HG02678 (cell line): ENCODE measurements at regions not wholly inside any gene's neighbourhood (a gene's known extent, or its start where the extent isn't known, plus 50 kb on each side); places are given as distances from the start of the nearest gene placed in this dataset.

ENCODE experiments used
- ATAC-seq: cut with Tn5 transposase; IDR thresholded peaks from one replicate; pipeline ENCODE4 v1.9.1; 2021; ENCODE audit warnings: mild to moderate bottlenecking, moderate library complexity; ENCODE audit not compliant: unreplicated experiment

DNA sequence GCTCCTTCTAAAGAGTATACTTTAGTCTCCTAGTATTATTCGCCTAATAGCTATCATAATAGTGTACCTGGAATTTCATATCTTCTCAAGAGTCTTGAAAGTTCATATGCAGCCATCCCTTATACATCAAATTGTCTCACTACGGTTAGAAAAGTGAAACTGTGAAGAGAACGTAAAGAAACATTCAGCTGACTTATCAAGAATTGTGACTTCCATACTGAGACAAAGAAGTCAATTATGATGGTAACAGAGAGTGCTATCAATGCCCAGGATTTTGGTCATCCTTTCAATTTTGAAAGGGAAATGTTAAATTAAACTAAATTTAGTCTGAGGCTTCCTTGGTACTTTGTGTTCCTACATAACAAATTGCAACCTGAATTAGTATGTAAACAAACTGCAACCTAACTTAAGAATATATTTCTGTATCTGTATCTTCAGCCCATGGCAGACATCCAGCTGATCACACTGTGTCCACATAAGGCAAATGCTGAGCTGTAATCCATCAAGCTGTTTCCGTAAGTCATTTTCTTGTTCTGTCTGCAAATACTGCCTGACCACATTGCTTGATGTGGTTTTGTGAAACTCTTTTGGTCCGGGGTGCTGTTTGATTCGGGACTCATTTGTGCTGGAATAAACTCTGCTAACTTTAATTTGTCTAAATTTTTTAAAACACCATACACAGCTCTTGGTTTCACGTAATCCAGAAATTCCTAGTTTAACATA lies 469.6 kb downstream of the SI start:
- no peak for ATAC-seq

DNA sequence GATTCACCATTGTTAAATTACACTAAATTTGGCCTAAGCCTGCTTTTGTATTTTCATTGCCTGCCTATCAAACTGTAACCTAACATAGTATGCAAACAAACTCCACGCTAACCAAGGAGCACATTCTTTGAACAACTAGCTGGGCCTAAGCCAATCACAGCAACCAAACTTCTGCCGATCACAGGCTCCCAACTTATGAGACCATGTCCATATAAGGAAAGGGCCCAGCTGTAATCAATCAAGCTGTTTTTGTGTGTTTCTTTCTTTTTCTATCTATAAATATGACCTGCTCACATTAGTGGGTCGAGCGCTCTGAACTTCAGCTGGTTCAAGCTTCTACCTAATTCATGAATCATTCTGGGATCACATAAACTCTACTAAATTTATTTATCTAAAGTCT lies 473.6 kb downstream of the SI start:
- ATAC-seq, result no peak

DNA sequence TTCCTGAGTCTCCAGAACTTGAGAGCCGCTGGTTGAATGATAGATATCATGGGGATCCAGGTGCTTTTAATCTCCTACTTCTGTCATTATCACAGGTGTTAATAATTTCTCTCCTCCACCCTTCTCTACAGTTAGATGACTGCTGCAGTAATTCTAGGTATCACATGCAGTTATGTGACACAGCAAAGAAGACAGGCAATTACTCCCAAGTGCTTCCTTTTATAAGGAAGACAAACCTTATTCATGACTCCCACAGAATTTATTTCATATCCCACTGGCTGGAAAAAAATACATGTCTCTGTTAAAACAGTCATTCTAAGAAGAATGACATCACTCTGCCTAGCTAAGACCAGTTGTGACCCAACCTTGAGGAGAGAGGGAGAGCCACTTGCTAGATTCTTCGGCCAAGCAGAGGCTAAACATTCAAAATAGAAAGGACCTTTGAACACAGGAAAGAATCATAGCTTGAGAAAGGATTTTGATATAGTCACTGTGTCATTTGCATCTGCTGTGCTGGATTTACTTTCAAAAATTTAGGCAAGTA lies 500.6 kb downstream of the SI start:
- ATAC-seq, result no peak

DNA sequence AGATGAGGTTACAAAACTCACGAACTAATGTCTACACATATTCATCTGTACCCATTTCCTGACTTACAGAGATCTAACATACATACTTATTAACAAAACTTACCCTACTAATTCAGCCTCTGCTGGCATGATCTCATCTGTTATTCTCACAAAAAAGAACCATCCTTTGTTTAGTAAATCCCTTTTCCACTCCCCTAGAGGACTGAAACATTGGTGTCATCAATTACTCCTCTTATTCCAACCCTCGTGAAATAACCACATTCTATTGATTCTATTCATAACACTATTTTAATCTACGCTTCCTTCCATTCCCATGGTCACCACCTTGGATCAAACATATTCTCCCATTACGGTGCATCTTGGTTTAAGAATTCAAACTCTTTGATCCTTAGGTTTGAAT lies 505.9 kb downstream of the SI start:
- no peak for ATAC-seq

DNA sequence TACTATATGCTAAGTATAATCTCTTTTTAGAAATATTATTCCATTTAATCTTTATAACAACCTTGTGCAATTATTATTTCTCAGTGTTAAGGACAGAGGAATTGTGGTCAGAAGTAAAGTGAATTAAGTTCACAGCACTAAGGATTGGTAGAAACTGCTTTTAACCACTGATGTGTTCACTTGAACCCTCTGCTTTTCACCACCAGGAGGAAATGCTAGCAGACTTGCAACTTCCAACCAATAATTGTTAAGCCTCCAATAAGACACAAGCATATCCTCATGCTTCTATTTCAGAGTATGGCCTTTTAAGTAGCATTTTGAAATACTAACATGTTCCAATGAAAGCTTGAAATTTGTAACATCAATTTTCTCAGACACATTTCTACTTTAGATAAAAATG lies 527.4 kb downstream of the SI start:
- ATAC-seq, result no peak

DNA sequence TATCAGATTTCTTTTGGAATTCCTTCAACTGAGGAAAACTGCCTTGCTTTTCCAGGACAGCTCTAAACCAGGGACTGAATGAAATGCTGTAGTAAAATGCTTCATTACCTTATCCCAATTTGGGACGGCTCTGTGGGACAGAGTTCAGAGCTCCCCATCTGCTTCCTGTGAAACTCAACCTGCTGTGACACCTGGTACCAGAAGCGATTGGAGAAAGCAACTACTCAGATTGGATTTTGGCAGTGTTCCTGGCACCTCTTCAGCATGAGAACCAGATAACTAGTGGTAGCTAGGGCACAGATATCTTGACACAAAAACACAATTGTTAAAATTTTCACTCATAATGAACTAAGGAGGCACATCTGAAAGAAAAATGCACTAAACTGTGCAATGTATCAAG lies 539.1 kb downstream of the SI start:
- ATAC-seq, result no peak

DNA sequence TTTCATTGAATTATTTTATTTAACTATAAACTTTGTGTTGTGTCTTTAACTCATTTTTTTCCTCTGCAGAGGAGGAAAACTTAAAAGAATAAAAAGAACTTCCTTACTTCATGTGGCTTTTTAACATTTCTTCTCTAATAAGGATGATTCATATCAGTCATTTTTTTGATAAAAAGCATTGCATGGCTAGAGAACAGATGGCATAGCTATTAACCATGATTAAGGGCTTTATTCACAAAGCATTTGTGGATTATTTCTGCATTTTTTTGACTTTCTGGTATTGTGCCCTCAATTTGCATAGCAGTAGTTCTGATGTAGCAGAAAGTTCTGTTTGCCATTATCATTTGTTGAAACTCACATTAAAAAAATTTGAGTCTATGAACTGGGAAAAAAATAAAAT lies 540.8 kb downstream of the SI start:
- no peak for ATAC-seq

DNA sequence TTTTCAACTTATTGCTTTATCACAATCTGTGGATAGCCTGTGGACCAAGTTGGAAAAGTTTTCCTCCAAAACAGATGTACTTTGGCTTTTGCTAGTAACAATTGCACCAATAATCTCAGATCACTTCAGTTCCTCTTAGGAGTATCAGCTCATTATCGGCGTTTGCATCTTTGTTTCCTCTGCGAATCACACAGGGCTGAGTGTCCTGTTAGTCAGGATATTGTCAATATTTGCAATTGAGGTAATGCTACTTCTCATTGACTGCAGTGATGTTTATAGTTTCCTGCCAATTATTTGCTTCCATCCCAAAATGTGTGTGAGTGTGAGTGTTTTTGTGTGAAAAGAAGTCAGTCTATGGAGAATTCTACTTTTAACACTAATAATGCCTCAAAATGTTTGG lies 545.0 kb downstream of the SI start:
- no peak for ATAC-seq

DNA sequence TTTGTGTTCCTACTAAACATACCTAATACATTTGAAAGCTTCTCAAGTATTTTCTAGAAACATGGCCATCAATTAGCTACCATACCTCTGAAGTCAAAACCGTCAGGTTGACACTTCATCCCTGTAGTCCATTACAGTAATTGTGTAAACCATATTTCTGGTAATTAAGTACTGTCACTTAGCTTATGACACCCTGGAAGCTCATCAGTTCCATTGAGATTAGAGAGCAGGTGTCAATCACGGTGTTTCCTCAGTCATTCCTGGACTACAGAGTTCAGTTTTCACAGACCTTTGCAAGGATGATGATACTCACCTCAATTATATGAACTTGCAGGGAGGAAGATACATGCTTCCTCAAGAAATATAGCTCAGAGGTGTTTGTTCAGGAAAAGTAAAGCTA lies 552.0 kb downstream of the SI start:
- ATAC-seq, result no peak

DNA sequence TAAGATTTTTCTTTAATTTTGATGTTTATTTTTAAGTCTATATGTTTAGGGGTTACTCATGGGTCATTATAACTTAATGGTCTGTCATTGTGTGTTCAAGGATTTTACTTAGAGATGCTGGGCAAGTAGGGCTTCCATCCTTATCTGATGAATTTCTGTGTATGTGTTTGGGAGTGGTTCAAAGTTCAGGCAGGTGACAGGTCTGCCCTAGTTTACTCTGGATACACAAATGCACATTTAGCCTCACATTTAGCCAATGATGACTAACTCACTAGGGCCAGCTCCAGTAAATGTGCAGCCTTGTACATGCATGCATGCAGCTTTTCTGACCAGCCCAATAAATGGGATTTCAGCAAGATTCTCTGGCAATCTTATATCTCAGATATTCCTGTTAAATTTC lies 554.1 kb downstream of the SI start:
- ATAC-seq, result no peak

DNA sequence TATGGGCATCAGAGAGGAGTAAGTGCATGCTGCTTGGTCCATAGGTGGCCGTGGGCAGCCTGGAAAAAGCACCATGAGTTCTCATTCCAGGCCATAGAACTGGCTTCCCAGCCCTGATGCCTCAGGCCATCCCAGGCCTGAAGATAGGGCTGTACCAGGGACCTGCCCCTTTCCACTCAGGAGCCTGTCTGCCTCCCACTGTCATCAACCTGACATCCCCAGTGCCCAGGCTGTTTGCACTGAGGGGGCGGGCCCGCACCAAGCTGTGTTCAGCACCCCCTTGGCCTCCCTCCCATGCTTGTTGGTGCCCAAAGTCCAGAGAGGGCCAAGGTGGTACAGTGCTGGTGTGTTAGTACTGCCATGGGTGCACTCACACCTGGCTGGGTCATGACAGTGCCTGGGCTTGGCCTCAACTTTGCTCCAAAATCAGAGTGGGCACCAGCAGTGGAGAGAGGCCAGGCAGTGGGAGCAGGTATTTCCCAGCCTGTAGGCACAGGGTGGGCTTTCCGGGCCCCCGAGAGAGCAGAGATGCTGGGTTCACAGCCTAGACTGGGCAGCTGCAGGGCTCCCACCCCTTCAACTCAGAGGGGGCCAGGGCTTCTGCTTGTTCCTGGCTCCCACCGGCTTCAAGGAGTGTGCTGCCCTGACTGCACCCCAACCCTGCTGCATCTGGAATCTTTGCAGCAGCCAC lies 556.1 kb downstream of the SI start:
- no peak for ATAC-seq

DNA sequence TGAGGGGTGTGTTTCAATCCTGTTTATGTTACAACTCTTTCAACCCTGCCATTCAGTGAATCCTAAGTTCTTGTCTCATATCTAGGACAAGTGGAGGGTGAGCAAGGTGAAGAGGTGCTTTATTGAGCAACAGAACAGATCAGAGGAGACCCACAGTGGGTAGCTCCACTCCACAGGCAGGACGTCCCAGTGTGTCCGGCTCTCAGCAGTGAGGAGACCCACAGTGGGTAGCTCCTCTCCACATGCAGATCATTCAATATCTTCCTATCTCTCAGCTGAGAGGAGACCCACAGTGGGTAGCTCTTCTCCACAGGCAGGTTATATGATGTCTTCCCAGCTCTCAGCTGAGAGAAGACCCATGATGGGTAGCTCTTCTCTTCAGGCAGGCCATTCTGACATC lies 556.7 kb downstream of the SI start:
- ATAC-seq, result no peak

DNA sequence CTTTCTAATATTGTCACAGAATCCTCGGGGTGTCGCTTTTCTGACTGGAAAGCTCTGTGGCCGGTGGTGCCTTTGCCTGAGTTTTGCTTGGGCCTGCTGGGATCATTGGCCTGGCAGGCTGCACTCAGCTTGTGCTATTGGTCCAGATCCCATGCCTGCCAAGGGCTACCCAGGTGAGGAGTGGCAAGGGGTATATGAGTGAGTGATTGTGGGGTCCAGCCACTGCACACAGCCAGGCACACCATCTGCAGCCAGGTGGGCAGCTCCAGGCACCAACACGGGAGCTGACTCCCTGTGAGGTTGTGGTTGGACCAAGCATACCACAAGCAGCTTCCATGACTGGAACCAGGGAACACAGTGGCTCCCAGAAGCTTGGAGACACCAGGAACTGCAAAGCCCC lies 557.2 kb downstream of the SI start:
- ATAC-seq, result no peak

DNA sequence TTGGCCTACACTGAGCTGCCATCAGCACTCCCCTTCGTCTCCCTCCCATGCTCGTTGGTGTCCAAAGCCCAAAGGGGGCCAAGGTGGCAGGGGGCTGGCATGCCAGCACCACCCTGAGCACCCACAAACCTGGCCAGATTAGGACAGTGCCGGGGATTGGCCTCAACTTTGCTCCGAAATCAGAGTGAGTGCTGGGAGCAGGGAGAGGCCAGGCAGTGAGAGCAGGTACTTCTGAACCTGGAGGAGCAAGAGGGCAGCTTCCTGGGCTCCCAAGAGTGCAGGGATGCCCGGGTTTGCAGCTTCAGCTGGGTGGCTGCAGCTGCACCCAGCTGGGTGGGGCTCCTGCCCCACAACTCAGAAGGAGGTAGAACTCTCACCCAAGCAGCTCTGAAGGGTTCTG lies 563.0 kb downstream of the SI start:
- ATAC-seq, result no peak

DNA sequence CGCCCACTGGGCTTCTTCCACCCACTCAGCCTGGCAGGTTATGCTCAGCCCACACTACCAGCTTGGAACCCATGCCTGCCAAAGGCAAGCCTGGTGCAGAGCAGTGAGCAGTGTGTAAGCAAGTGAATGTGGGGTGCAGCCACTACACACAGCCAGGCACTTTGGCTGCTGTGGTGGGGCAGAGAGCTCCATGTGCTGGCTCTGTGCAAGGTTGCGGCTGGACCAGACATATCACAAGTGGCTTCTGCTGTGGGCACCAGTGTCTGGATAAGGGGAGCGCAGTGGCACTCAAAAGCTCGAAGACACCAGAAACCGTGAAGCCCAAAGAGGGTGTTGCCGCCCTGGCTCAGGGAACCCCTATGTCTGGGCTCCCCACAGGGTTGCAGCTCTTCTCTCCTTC lies 563.7 kb downstream of the SI start:
- ATAC-seq, result no peak

DNA sequence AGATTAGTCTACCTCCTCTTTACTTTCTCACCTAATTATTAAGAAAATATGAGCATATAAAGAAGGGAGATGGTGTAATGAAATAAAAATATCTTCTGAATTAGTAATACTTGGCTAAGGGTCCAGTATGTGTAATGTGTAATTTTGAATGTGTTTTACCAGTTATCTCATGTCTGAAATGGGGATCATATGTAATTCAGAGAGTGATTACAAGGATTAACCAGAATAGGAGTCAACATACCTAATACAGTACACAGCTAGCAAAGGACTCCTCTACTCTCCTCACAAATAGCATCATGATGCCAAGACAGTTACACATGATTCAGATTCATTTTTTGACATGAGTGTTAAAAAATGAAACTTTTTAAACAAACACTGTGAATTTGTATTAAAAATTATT lies 570.4 kb downstream of the SI start:
- no peak for ATAC-seq

DNA sequence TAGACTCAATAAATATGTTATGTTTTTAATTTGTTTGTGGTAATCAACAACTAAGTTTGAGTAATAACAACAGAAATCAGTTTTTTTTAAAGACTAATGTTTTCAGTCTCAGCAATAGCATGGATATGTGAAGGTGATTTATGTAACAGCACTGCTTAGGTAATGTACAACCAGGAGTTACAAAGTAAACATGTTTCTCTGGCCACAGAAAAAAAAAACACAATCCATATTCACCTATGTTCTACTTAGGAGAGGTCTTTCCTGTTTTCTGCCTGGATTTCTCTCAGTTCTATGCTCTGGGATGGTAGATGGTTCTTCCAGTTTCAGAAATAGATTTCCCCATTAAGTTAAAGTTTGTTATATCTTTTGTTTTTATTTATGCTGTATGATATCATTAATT lies 579.4 kb downstream of the SI start:
- ATAC-seq, result no peak

DNA sequence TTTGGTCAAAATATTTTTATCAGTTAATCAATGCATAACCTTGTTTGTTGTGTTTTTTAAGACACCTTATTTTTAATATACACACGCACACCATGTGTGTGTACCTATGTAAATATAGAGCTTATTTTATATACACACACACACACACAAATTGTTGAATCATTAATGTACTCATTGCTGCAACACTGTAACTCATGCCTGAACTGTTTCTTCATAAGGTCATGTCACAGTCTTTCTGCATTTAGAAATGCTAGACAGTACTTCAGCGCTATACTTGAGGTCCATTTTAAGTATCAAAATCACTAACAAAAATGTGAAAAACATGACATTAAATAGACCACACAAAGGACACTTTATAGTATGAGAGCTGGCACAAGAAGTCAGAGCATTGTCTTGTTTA lies 589.4 kb downstream of the SI start:
- ATAC-seq, result no peak

DNA sequence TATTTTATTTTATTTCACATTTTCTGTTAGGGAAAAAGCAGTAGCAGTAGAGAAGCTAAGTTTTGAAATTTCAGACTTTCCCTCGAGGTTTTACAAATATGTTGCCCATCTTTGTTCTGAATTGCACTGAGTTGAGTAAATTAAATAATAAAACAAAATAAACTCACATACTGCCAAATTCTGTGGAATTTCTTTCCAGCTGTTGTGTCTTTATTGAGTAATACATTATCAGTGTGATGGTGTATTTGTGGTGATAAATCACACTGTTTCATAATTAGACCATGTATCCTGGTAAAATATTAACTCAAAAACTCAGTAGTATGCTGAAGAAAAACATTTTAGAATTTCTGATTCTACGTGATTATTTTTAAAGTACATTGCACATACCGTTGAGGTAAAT lies 592.1 kb downstream of the SI start:
- no peak for ATAC-seq

DNA sequence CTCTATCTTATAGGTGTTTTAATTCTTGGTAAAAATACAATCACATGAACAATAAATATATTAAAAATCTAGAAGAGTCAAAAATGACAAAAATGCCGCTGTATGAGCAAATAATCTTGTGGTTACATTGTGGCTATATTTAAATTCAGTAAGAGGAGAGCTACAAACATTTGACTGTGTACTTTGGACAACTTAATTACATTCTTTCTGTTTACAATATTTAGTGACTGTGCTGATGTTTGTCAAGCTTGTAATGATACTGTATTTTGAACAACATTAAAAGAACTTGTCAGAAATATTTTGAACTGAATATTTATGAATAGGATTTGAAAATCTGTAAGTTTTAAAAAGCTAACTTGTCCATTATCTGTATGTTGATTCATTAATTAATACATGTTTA lies 598.3 kb downstream of the SI start:
- no peak for ATAC-seq

DNA sequence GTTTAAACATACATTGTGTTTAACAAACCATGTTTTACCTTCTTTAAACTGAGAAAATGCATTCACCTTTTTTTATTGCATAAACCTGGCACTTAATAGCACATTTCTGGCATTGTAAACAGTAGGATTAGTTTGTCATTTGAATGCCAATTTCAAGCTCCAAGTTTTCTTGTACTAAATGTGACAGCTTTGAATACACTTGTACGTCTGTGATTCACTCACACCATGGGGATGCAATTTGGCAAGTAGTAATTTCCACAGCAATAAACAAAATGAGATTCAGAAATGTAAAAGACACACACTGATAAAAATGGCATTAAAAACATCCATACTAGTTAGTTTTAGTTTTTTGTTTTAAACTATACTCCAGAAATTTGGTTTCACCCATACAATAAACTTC lies 598.9 kb downstream of the SI start:
- no peak for ATAC-seq

DNA sequence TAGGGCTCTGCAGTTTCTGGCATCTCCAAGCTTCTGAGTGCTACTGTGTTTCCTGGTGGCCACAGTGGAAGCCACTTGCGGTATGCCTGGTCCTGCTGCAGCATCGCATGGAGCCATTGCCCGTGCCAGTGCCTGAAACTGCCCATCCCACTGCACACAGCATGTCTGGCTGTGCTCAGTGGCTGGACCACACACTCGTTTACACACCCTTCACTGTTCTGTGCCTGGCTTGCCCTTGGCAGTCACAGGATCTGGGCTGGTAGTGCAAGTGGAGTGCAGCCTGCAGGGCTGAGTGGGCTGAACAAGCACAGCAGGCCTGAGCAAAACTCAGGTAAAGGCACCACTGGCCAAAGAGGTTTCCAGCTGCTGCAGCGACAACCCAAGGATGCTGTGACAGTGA lies 600.0 kb downstream of the SI start:
- ATAC-seq, result no peak

DNA sequence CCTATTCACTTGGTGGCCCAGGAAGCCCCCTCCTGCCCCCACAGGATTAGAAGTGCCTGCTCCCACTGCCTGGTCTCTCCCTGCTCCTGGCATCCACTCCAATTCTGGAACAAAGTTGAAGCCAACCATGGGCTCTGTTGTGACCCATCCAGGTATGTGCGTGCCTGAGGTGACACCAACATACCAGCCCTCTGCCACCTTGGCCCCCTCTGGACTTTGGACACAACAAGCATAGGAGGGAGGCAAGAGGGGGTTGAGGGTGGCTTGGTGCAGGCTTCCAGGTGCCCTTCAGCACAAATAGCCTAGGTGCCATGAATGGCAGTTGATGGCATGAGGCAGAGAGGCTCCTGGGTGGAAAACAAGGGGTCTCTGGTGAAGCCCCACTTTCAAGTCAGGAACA lies 600.9 kb downstream of the SI start:
- ATAC-seq, result no peak
